ENCODE measurements at regions not wholly inside any gene's neighbourhood (a gene's known extent, or its start where the extent isn't known, plus 50 kb on each side); places are given as distances from the start of the nearest gene placed in this dataset.

DNA sequence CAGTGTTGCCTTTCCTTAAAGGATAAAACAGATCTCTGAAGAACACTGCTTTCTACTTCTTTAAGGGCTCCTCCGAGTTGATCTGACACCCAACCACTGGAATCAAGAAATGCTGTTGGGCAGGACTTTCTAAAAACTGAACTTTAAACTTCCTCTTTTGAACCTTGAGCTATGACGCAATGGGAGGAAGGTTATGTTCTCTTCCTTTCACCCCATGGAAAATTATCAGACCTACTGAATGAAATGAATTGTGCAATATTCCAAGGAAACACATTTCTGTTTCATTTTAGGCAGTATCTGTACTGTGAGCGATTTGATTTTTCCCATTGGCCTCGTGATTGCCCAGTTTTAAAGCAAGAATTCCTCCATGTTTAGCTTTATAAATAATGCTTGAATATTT, 206.0 kb upstream of the PRR16 start:
- Histone ChIP-seq H3K27ac (no peak overlapping the region), H3K4me1 (no peaks in the 10 kb centered on the region), H3K36me3 (no peaks in the 10 kb centered on the region), H3K4me3 (no peak overlapping the region), H3K27me3 (no peaks in the 10 kb centered on the region), H3K9me3 (no peaks in the 10 kb centered on the region)
- intact Hi-C loops (cut with DNase I) = no loop called here
- TF ChIP-seq, protein P1, sequence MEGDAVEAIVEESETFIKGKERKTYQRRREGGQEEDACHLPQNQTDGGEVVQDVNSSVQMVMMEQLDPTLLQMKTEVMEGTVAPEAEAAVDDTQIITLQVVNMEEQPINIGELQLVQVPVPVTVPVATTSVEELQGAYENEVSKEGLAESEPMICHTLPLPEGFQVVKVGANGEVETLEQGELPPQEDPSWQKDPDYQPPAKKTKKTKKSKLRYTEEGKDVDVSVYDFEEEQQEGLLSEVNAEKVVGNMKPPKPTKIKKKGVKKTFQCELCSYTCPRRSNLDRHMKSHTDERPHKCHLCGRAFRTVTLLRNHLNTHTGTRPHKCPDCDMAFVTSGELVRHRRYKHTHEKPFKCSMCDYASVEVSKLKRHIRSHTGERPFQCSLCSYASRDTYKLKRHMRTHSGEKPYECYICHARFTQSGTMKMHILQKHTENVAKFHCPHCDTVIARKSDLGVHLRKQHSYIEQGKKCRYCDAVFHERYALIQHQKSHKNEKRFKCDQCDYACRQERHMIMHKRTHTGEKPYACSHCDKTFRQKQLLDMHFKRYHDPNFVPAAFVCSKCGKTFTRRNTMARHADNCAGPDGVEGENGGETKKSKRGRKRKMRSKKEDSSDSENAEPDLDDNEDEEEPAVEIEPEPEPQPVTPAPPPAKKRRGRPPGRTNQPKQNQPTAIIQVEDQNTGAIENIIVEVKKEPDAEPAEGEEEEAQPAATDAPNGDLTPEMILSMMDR (IDR thresholded peaks at IDR 0.05) = no peak
- DNase-seq (ENCODE audit: low spot score in 2 of 2) = no peak

DNA sequence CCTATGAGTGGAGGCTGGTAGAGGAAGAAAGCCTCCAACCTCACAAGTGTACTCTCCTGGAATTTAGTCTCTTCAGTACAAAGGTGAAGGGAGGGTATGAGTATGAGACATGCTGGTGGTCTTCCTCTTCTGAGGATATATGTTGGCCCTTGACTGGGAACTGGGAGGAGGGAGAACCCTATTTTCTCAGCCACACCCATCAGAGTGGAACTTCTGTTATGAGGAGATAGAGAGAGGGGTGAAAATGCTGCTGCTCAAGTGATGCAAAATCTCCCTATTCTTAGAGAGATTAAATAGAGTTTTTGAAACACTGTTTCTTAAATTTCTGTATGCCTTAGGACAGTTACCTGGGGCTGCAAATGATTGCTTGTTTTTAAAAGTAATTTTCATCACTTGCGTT, 203.4 kb upstream of the PRR16 start:
- no peak for DNase-seq (ENCODE audit: low spot score in 2 of 2)
- TF ChIP-seq, protein P1 (IDR thresholded peaks at IDR 0.05) = no peak
- Histone ChIP-seq H3K4me3 (no peak overlapping the region), H3K9me3 (no peaks in the 10 kb centered on the region), H3K36me3 (no peaks in the 10 kb centered on the region), H3K27ac (no peak overlapping the region), H3K4me1 (no peaks in the 10 kb centered on the region), H3K27me3 (no peaks in the 10 kb centered on the region)
- intact Hi-C loops (cut with DNase I) = no loop called here

DNA sequence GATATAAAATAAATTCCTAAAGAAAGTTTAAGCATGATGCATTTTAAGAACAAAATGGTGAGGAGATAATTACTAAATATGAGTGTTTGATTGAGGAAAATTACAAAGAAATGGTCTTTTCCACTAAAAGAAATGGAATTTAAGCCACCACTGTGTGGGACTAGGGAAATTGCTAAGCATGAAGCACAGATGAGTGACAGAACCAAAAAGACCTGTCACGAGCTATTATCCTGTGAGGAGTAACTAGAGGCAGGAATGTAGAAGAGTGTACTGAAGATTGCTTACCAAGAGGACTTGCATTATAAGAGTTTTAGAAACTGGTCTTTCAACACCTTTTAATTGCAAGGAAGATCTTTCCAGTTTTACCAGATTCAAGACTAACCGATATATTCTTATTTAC, 193.6 kb upstream of the PRR16 start:
- H3K9me3 ChIP-seq = no peaks in the 10 kb centered on the region
- TF ChIP-seq, protein P1 (IDR thresholded peaks at IDR 0.05) = no peak
- H3K27ac ChIP-seq = no peak overlapping the region
- H3K4me3 ChIP-seq = no peak overlapping the region
- H3K4me1 ChIP-seq = no peaks in the 10 kb centered on the region
- no peak for DNase-seq (ENCODE audit: low spot score in 2 of 2)
- intact Hi-C loops (cut with DNase I) = no loop called here
- H3K36me3 ChIP-seq = no peaks in the 10 kb centered on the region
- no peaks in the 10 kb centered on the region for H3K27me3 ChIP-seq

DNA sequence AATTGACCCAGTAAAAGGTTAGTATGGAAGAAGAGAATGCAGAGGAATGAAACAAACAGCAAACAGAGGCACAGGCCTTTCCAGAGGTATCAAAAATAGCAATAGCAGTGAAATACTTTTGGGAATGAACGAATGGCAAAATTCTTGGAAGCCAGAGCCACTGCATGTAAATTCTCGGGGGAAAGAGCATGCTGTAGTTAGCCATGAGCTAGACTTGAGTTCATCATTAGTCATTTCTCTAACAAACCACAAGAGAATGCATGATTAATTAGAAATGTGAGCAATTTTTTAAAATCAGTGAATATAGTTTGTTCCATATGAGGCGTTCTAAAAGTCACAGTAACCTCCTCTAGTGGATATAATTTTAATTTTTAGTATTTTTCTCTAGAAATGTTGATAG, 170.3 kb upstream of the PRR16 start:
- TF ChIP-seq, protein P1 (IDR thresholded peaks at IDR 0.05) = no peak
- no peaks in the 10 kb centered on the region for H3K27me3 ChIP-seq
- no peaks in the 10 kb centered on the region for H3K36me3 ChIP-seq
- no peaks in the 10 kb centered on the region for H3K4me1 ChIP-seq
- DNase-seq (ENCODE audit: low spot score in 2 of 2) = no peak
- H3K4me3 ChIP-seq = no peak overlapping the region
- no peaks in the 10 kb centered on the region for H3K9me3 ChIP-seq
- intact Hi-C loops (cut with DNase I) = loop anchor here (10.0 kb wide), 1 partner anchor 239 kb away; no protein-coding TSS in a partner anchor
- no peak overlapping the region for H3K27ac ChIP-seq

DNA sequence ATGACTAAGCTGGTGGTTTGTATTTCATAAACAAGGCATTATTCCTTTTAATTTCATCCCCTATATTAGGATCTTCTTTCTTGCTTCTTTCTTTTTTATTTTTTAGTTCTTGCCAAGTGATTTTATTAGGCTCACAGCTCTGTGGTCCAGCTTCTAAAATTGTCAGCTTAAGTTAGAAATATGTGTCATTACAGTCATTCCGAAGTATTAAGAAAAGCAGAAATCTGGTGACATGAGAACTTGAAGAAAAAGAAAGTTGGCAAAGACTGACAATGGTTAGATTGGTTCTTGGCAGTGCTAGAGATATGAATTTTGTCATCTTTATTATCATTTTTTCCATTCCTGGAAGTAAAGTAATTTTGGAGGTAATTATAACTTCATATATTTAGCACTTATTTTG, 166.5 kb upstream of the PRR16 start:
- no peak for DNase-seq (ENCODE audit: low spot score in 2 of 2)
- no peaks in the 10 kb centered on the region for H3K36me3 ChIP-seq
- peak overlapping the region in 1 of 2 donors; percentile 33 for H3K27ac ChIP-seq
- H3K4me3 ChIP-seq = no peak overlapping the region
- intact Hi-C loops (cut with DNase I) = loop anchor here (5.0 to 10.0 kb wide), 2 partner anchors 165 to 243 kb away; partner anchors contain the start of gene PRR16
- H3K4me1 ChIP-seq = no peaks in the 10 kb centered on the region
- H3K27me3 ChIP-seq = no peaks in the 10 kb centered on the region
- no peaks in the 10 kb centered on the region for H3K9me3 ChIP-seq
- TF ChIP-seq, protein P1 (IDR thresholded peaks at IDR 0.05) = no peak

DNA sequence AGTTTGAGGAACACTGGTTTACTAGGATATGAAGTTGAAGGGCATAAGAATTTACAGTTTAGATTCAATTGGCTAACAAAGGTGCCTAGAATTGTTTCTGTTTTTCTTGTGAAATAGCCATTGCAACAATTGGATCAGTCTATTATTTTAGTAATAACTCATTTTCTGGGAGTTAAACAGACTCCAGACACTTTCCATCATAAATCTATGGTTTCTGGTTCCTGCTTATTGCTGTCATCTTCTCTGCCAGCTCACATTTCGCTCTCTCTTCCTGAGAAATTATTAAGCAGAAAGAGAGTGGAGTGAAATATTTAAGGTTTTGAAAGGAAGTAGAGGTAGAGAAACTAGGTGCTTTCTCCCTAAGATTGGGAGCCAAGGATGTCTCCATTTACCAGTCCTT, 165.1 kb upstream of the PRR16 start:
- H3K27me3 ChIP-seq = no peaks in the 10 kb centered on the region
- H3K4me1 ChIP-seq = no peaks in the 10 kb centered on the region
- H3K27ac ChIP-seq = no peak overlapping the region
- TF ChIP-seq, protein P1 (IDR thresholded peaks at IDR 0.05) = no peak
- DNase-seq (ENCODE audit: low spot score in 2 of 2) = no peak
- intact Hi-C loops (cut with DNase I) = loop anchor here (5.0 to 10.0 kb wide), 2 partner anchors 163 to 244 kb away; partner anchors contain the start of gene PRR16
- no peak overlapping the region for H3K4me3 ChIP-seq
- H3K9me3 ChIP-seq = no peaks in the 10 kb centered on the region
- no peaks in the 10 kb centered on the region for H3K36me3 ChIP-seq
